K562 (cell line): ENCODE measurements at regions not wholly inside any gene's neighbourhood (a gene's known extent, or its start where the extent isn't known, plus 50 kb on each side); places are given as distances from the start of the nearest gene placed in this dataset.

ENCODE experiments used
- CREM ChIP-seq: IDR thresholded peaks from 2 replicates; pipeline ENCODE4 v1.6.1; 2014; ENCODE audit warnings: antibody characterized with exemption, low read depth
- DMBX1 ChIP-seq: fragments of 250-450 bp; sonication (Bioruptor Pico); IDR thresholded peaks from 2 replicates; pipeline ENCODE4 v1.8.0; 2022; ENCODE audit warnings: inconsistent platforms, mild to moderate bottlenecking, moderate library complexity, borderline replicate concordance
- HMGN3 ChIP-seq: IDR thresholded peaks from 2 replicates; pipeline ENCODE4 v1.6.1; 2011; ENCODE audit warnings: borderline replicate concordance, low read depth, mild to moderate bottlenecking, mixed read lengths, low read length; ENCODE audit not compliant: insufficient read length; ENCODE audit errors: extremely low read depth
- HNRNPUL1 ChIP-seq: fragments of 200-400 bp; formaldehyde crosslinking; IDR thresholded peaks from 2 replicates; pipeline ENCODE4 v1.6.1; 2017; ENCODE audit warnings: low read length
- KAT8 ChIP-seq: fragments of 450-650 bp; IDR thresholded peaks from 2 replicates; pipeline ENCODE4 v1.6.1; 2016; ENCODE audit warnings: low read depth, mild to moderate bottlenecking
- LARP7 ChIP-seq: fragments of 450-650 bp; IDR thresholded peaks from 2 replicates; pipeline ENCODE4 v1.6.1; 2016
- PHB ChIP-seq: fragments of 250-450 bp; sonication (Bioruptor Pico); IDR thresholded peaks from 2 replicates; pipeline ENCODE4 v1.5.0; 2021
- PRPF4 ChIP-seq: fragments of 200-400 bp; formaldehyde crosslinking; IDR thresholded peaks from one replicate; pipeline ENCODE4 v1.6.1; 2017; ENCODE audit warnings: low read length, low read depth, mild to moderate bottlenecking; ENCODE audit not compliant: insufficient read depth, poor library complexity, severe bottlenecking
- RFX7 ChIP-seq: fragments of 250-450 bp; sonication (Bioruptor Pico); IDR thresholded peaks from 2 replicates; pipeline ENCODE4 v1.5.1; 2021; ENCODE audit warnings: mild to moderate bottlenecking
- SMARCB1 ChIP-seq: IDR thresholded peaks from 2 replicates; pipeline ENCODE4 v1.6.1; 2011; ENCODE audit warnings: improper control_type of control experiment, low read depth; ENCODE audit not compliant: insufficient read length
- THRB ChIP-seq: fragments of 450-650 bp; formaldehyde crosslinking; conservative IDR thresholded peaks from 2 replicates; pipeline ENCODE4 v1.4.0; 2022; ENCODE audit warnings: mild to moderate bottlenecking, missing genetic modification characterization
- TRIM28 ChIP-seq: fragments of 450-650 bp; IDR thresholded peaks from 2 replicates; pipeline ENCODE4 v1.6.1; 2017
- ZC3H11A ChIP-seq: IDR thresholded peaks from 2 replicates; pipeline ENCODE4 v1.6.1; 2012; ENCODE audit warnings: low read depth, low read length, improper control_type of control experiment
- ZKSCAN8 ChIP-seq: fragments of 200-800 bp; sonication (Bioruptor generic); IDR thresholded peaks from 2 replicates; pipeline ENCODE4 v1.6.1; 2016; ENCODE audit warnings: missing genetic modification characterization, missing compliant biosample characterization
- TF ChIP-seq, protein P1 (sequence below), 2 experiments: fragments of 450-650 bp; formaldehyde crosslinking in 1 of 2; IDR thresholded peaks; 2 replicates each; pipeline versions ENCODE4 v1.4.0 to v1.6.1; 2014 to 2020; ENCODE audit warnings: mild to moderate bottlenecking in 2 of 2, borderline replicate concordance in 1 of 2, low read depth in 1 of 2
- TF ChIP-seq, protein P2 (sequence below): sonication (generic); formaldehyde crosslinking; IDR thresholded peaks from 2 replicates; pipeline ENCODE4 v1.4.0; 2020; ENCODE audit warnings: mild to moderate bottlenecking, missing genetic modification reagents

DNA sequence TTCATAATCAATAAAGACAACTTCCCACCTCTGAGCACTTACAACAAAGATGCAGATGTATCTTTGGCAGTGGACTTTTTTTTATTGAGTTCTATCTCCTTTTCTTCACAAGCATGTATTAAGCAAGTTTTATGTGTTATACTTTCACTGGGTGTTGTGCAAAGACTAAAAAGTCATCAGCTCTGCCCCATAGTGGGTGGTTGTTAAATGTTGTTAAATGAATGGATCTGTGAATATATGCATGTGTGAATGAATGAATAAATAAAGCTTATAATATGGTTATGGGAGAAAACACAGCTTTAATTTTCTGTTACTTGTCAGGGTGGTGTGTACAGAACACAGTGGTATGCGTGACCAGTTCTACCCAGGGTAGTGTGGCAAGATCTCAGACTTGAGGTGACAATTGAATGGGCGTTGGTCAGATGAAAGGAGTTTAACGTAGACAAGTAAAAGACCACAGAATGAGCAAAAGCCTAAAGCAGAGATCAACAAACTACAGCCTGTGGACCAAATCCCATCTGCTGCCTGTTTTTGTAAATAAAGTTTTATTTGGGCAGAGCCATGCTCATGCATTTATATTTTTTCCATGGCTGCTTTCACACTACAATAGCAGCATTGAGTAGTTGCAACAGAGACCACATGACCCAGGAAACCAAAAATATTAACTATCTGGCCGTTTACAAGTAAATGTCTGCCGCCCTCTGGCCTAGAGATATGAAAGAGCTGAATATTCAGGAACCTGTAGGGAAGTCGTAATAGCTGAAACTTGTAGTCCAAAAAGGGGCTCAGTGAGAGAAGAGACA lies 207.4 kb upstream of the EEA1 start (continued):
- TF ChIP-seq, protein P1, sequence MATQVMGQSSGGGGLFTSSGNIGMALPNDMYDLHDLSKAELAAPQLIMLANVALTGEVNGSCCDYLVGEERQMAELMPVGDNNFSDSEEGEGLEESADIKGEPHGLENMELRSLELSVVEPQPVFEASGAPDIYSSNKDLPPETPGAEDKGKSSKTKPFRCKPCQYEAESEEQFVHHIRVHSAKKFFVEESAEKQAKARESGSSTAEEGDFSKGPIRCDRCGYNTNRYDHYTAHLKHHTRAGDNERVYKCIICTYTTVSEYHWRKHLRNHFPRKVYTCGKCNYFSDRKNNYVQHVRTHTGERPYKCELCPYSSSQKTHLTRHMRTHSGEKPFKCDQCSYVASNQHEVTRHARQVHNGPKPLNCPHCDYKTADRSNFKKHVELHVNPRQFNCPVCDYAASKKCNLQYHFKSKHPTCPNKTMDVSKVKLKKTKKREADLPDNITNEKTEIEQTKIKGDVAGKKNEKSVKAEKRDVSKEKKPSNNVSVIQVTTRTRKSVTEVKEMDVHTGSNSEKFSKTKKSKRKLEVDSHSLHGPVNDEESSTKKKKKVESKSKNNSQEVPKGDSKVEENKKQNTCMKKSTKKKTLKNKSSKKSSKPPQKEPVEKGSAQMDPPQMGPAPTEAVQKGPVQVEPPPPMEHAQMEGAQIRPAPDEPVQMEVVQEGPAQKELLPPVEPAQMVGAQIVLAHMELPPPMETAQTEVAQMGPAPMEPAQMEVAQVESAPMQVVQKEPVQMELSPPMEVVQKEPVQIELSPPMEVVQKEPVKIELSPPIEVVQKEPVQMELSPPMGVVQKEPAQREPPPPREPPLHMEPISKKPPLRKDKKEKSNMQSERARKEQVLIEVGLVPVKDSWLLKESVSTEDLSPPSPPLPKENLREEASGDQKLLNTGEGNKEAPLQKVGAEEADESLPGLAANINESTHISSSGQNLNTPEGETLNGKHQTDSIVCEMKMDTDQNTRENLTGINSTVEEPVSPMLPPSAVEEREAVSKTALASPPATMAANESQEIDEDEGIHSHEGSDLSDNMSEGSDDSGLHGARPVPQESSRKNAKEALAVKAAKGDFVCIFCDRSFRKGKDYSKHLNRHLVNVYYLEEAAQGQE (IDR thresholded peaks at IDR 0.05; ENCODE audit: borderline replicate concordance) = peak; percentile 9; the same call in 1 of the 2 replicates
- TF ChIP-seq, protein P1 (CRISPR knock-in tag; IDR thresholded peaks at IDR 0.05; ENCODE audit: low read depth) = no peak
- no peak for TF ChIP-seq RFX7 (CRISPR knock-in tag)
- no peak for TF ChIP-seq HNRNPUL1
- TF ChIP-seq THRB (CRISPR knock-in tag) = no peak
- no peak for TF ChIP-seq ZKSCAN8 (CRISPR knock-in tag)
- TF ChIP-seq SMARCB1 = no peak
- TF ChIP-seq LARP7 = no peak
- no peak for TF ChIP-seq PHB (CRISPR knock-in tag)
- TF ChIP-seq HMGN3 = no peak
- no peak for TF ChIP-seq TRIM28
- TF ChIP-seq, protein P2, sequence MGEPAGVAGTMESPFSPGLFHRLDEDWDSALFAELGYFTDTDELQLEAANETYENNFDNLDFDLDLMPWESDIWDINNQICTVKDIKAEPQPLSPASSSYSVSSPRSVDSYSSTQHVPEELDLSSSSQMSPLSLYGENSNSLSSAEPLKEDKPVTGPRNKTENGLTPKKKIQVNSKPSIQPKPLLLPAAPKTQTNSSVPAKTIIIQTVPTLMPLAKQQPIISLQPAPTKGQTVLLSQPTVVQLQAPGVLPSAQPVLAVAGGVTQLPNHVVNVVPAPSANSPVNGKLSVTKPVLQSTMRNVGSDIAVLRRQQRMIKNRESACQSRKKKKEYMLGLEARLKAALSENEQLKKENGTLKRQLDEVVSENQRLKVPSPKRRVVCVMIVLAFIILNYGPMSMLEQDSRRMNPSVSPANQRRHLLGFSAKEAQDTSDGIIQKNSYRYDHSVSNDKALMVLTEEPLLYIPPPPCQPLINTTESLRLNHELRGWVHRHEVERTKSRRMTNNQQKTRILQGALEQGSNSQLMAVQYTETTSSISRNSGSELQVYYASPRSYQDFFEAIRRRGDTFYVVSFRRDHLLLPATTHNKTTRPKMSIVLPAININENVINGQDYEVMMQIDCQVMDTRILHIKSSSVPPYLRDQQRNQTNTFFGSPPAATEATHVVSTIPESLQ = no peak
- TF ChIP-seq KAT8 = no peak
- TF ChIP-seq ZC3H11A = no peak
- no peak for TF ChIP-seq DMBX1 (CRISPR knock-in tag)
- TF ChIP-seq CREM = no peak
- TF ChIP-seq PRPF4 = no peak
